ENCODE measurements at regions not wholly inside any gene's neighbourhood (a gene's known extent, or its start where the extent isn't known, plus 50 kb on each side); places are given as distances from the start of the nearest gene placed in this dataset.

DNA sequence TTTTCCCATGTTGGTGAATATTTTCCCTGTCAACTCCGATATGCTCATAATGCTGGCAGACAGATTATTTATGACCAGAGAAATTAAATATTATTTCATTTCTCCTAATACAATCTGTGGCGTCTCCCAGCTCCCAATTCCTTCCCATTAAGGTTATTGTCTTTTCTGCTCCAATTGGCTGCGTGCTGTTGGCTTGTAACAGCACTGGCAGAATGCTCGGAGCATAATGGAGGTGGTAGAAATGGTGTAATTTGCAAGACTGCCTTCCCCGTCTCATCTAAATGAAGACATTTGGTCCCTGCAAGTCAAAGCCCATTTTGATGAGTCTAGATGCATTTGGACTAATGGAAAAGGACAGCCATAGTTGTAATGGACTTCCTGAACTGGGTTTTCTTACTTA is 601.7 kb downstream of the BRINP1 start:
- H3K9me3 Mint-ChIP-seq = peaks cover 0 to 16% (median 2%) of the 10 kb centered on the region in 8 donors
- H3K4me1 Mint-ChIP-seq = no peaks in the 10 kb centered on the region
- ChIA-PET POLR2A (ENCODE audit: partially characterized antibody) (no interaction called here), CTCF (ENCODE audit: partially characterized antibody) (no interaction called here)
- no peak overlapping the region for H3K27ac Mint-ChIP-seq
- Histone ChIP-seq H3K4me3 (ENCODE audit: low read length in 2 of 2) (no peak overlapping the region), H3K9me3 (ENCODE audit: control insufficient read depth in 1 of 2, low read length in 2 of 2) (no peaks in the 10 kb centered on the region), H3K36me3 (ENCODE audit: insufficient read depth, low read length) (no peaks in the 10 kb centered on the region), H3K27ac (ENCODE audit: low read depth, low read length) (no peak overlapping the region), H3K27me3 (ENCODE audit: insufficient read depth, low read length) (no peaks in the 10 kb centered on the region), H3K4me1 (ENCODE audit: insufficient read depth, low read length) (no peaks in the 10 kb centered on the region)
- DNase-seq = no peak
- H3K36me3 Mint-ChIP-seq = no peaks in the 10 kb centered on the region
- intact Hi-C loops (cut with micrococcal nuclease) = no loop called here
- H3K27me3 Mint-ChIP-seq = no peaks in the 10 kb centered on the region
- no peak overlapping the region for H3K4me3 Mint-ChIP-seq

DNA sequence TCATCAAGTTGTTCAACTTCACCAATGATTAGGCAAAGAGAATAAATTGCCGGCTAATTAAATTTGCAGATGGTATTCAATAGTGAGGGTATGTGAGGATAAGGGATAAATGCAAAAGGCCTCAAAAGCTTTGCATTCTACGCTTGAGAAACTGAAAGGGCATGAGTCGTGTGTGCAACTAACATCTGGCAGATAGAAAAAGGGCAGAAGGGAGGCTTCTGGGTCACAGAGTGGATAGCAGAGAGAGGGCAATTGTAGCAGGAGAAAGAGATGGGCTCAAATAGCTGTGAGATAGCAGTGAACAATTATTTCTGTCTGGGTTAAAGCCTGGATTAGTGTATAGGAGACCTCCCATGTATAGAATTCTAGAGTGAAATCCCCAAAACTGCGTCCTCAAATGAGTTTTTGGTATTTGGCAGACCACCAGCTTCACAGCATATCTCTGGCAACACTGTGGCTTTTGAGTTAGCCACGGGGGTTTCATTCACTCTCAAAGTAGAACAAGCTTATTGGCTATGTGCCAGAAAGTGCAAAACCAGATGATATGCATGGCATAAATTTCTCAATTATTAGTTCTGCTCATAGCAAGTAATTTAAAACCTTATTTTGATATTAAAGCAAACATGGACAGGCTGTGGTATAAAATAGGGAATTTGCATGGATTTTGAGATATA is 586.3 kb downstream of the BRINP1 start:
- Mint-ChIP-seq H3K27me3 (no peaks in the 10 kb centered on the region), H3K4me1 (no peaks in the 10 kb centered on the region), H3K27ac (no peak overlapping the region), H3K4me3 (no peak overlapping the region), H3K36me3 (no peaks in the 10 kb centered on the region), H3K9me3 (peaks cover 0 to 9% (median 5%) of the 10 kb centered on the region in 8 donors)
- Histone ChIP-seq H3K9me3 (ENCODE audit: control insufficient read depth in 1 of 2, low read length in 2 of 2) (no peaks in the 10 kb centered on the region), H3K36me3 (ENCODE audit: insufficient read depth, low read length) (no peaks in the 10 kb centered on the region), H3K4me1 (ENCODE audit: insufficient read depth, low read length) (no peaks in the 10 kb centered on the region), H3K4me3 (ENCODE audit: low read length in 2 of 2) (no peak overlapping the region), H3K27ac (ENCODE audit: low read depth, low read length) (no peak overlapping the region), H3K27me3 (ENCODE audit: insufficient read depth, low read length) (no peaks in the 10 kb centered on the region)
- intact Hi-C loops (cut with micrococcal nuclease) = no loop called here
- ChIA-PET POLR2A (ENCODE audit: partially characterized antibody) (no interaction called here), CTCF (ENCODE audit: partially characterized antibody) (no interaction called here)
- DNase-seq = no peak

DNA sequence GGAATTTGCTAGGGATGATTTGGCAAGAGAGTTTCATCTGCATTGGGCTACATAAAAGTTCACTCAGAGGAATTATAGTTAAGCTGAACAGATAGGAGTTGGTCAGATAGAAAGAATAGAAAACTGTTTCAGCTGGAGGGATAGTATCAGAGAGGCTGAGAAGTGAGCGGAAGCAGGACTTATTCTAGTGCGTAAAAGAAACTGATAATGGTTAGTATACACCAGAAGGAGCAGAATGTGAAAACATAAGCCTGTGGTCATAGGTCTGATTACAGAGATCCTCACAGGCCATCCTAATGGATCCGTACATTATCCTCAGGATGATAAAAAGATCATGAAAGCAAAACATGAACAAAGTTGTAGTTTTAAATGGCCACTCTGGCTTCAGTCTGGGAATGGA is 585.2 kb downstream of the BRINP1 start:
- intact Hi-C loops (cut with micrococcal nuclease) = no loop called here
- peak overlapping the region in 1 of 8 donors; percentile 11 for H3K4me3 Mint-ChIP-seq
- no peaks in the 10 kb centered on the region for H3K27me3 Mint-ChIP-seq
- ChIA-PET POLR2A (ENCODE audit: partially characterized antibody) (no interaction called here), CTCF (ENCODE audit: partially characterized antibody) (no interaction called here)
- no peaks in the 10 kb centered on the region for H3K4me1 Mint-ChIP-seq
- peaks cover 0 to 9% (median 5%) of the 10 kb centered on the region in 8 donors for H3K9me3 Mint-ChIP-seq
- no peak overlapping the region for H3K27ac ChIP-seq (ENCODE audit: low read depth, low read length)
- H3K9me3 ChIP-seq (ENCODE audit: control insufficient read depth in 1 of 2, low read length in 2 of 2) = no peaks in the 10 kb centered on the region
- H3K36me3 Mint-ChIP-seq = no peaks in the 10 kb centered on the region
- H3K36me3 ChIP-seq (ENCODE audit: insufficient read depth, low read length) = no peaks in the 10 kb centered on the region
- H3K27me3 ChIP-seq (ENCODE audit: insufficient read depth, low read length) = no peaks in the 10 kb centered on the region
- no peaks in the 10 kb centered on the region for H3K4me1 ChIP-seq (ENCODE audit: insufficient read depth, low read length)
- DNase-seq = no peak
- H3K4me3 ChIP-seq (ENCODE audit: low read length in 2 of 2) = no peak overlapping the region
- H3K27ac Mint-ChIP-seq = no peak overlapping the region

DNA sequence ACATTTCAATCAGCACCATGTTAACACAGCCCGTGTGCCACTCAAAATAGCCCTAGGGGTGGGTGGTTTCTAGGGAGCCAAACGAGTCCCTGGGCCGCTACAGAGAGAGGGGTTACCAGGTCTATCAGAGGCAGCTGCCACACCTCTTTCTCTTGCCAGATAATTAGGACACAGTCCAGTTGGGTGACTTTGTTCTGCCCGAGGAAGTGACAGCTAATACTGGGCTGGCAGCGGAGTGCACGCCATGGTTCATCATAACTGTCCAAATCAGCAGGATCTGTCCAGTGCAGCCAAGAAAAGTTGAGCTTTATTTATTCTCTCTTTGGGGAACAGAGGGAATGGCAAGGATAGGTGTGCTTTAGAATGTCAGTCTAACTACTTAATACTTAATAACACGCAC is 583.8 kb downstream of the BRINP1 start:
- Histone ChIP-seq H3K4me3 (ENCODE audit: low read length in 2 of 2) (no peak overlapping the region), H3K27me3 (ENCODE audit: insufficient read depth, low read length) (no peaks in the 10 kb centered on the region), H3K4me1 (ENCODE audit: insufficient read depth, low read length) (no peaks in the 10 kb centered on the region), H3K9me3 (ENCODE audit: control insufficient read depth in 1 of 2, low read length in 2 of 2) (no peaks in the 10 kb centered on the region), H3K36me3 (ENCODE audit: insufficient read depth, low read length) (no peaks in the 10 kb centered on the region), H3K27ac (ENCODE audit: low read depth, low read length) (no peak overlapping the region)
- Mint-ChIP-seq H3K36me3 (no peaks in the 10 kb centered on the region), H3K4me1 (no peaks in the 10 kb centered on the region), H3K4me3 (no peak overlapping the region), H3K27me3 (no peaks in the 10 kb centered on the region), H3K27ac (no peak overlapping the region), H3K9me3 (peaks cover 0 to 6% (median 5%) of the 10 kb centered on the region in 8 donors)
- ChIA-PET CTCF (ENCODE audit: partially characterized antibody) (no interaction called here), POLR2A (ENCODE audit: partially characterized antibody) (no interaction called here)
- no peak for DNase-seq
- intact Hi-C loops (cut with micrococcal nuclease) = no loop called here

DNA sequence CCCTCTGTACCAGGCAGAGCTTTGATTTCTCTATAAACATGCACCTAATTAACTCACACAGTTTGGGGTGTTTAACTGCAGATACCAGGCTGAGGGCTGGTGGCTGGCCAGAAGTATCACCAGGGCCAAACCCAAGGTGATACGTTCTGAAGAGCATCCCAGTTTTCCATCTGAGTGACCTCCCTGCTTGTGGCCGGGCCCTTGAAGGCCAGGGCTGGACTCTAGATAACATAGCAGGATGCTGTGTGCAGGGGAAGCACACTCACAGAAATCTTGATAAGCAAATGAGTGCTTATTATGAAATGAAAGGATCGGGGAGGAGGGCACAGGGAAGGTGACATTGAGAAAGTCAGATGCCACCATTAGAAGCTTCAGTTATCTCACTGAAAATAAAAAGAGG is 582.4 kb downstream of the BRINP1 start:
- no peak overlapping the region for H3K27ac ChIP-seq (ENCODE audit: low read depth, low read length)
- Mint-ChIP-seq H3K27ac (no peak overlapping the region), H3K4me3 (no peak overlapping the region), H3K9me3 (peaks cover 0 to 10% (median 5%) of the 10 kb centered on the region in 8 donors), H3K4me1 (no peaks in the 10 kb centered on the region), H3K36me3 (no peaks in the 10 kb centered on the region), H3K27me3 (no peaks in the 10 kb centered on the region)
- H3K4me1 ChIP-seq (ENCODE audit: insufficient read depth, low read length) = no peaks in the 10 kb centered on the region
- H3K27me3 ChIP-seq (ENCODE audit: insufficient read depth, low read length) = no peaks in the 10 kb centered on the region
- H3K9me3 ChIP-seq (ENCODE audit: control insufficient read depth in 1 of 2, low read length in 2 of 2) = no peaks in the 10 kb centered on the region
- POLR2A ChIA-PET (ENCODE audit: partially characterized antibody) = no interaction called here
- DNase-seq = no peak
- intact Hi-C loops (cut with micrococcal nuclease) = no loop called here
- no peak overlapping the region for H3K4me3 ChIP-seq (ENCODE audit: low read length in 2 of 2)
- CTCF ChIA-PET (ENCODE audit: partially characterized antibody) = no interaction called here
- no peaks in the 10 kb centered on the region for H3K36me3 ChIP-seq (ENCODE audit: insufficient read depth, low read length)

DNA sequence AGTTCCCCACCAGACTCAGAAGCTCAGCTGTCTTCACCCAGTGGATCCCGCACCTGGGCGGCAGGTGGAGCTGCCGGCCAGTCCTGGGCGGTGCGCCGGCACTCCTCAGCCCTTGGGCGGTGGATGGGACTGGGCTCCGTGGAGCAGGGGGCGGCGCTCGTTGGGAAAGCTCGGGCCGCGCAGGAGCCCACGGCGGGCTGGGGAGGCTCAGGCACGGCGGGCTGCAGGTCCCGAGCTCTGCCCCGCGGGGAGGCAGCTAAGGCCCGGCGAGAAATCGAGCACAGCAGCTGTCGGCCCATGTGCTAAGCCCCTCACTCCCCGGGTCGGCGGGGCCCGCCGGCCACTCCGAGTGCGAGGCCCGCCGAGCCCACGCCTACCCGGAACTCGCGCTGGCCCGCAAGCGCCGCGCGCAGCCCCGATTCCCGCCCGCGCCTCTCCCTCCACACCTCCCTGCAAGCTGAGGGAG is 560.0 kb downstream of the BRINP1 start:
- ChIA-PET CTCF (ENCODE audit: partially characterized antibody) (no interaction called here), POLR2A (ENCODE audit: partially characterized antibody) (no interaction called here)
- Histone ChIP-seq H3K36me3 (ENCODE audit: insufficient read depth, low read length) (no peaks in the 10 kb centered on the region), H3K9me3 (ENCODE audit: control insufficient read depth in 1 of 2, low read length in 2 of 2) (no peaks in the 10 kb centered on the region), H3K27me3 (ENCODE audit: insufficient read depth, low read length) (no peaks in the 10 kb centered on the region), H3K4me3 (ENCODE audit: low read length in 2 of 2) (no peak overlapping the region), H3K4me1 (ENCODE audit: insufficient read depth, low read length) (no peaks in the 10 kb centered on the region), H3K27ac (ENCODE audit: low read depth, low read length) (no peak overlapping the region)
- no peaks in the 10 kb centered on the region for H3K4me1 Mint-ChIP-seq
- no peaks in the 10 kb centered on the region for H3K36me3 Mint-ChIP-seq
- H3K27me3 Mint-ChIP-seq = no peaks in the 10 kb centered on the region
- H3K9me3 Mint-ChIP-seq = peaks cover 2 to 15% (median 5%) of the 10 kb centered on the region in 8 donors
- H3K4me3 Mint-ChIP-seq = no peak overlapping the region
- H3K27ac Mint-ChIP-seq = no peak overlapping the region
- no peak for DNase-seq
- intact Hi-C loops (cut with micrococcal nuclease) = no loop called here

DNA sequence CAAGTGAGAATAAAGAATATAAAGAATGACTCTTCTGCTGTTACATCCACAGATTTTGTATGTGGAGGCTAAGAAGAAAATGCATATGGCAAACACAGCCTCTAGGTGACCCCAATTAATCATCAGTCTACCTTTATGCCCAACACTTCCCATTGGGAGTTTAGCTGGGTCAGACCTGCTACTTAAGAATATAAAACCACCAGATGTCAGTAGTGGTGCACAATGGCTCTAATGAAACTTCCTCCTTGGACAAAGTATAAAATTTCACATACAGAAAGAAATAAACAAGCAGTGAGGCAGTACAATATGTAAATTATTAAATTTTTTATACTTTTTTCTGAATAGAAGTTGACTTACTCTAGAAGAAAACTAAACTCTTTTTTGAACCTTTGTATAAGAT is 539.9 kb downstream of the BRINP1 start:
- Histone ChIP-seq H3K4me1 (ENCODE audit: insufficient read depth, low read length) (no peaks in the 10 kb centered on the region), H3K9me3 (ENCODE audit: control insufficient read depth in 1 of 2, low read length in 2 of 2) (no peaks in the 10 kb centered on the region), H3K4me3 (ENCODE audit: low read length in 2 of 2) (no peak overlapping the region), H3K27me3 (ENCODE audit: insufficient read depth, low read length) (no peaks in the 10 kb centered on the region), H3K27ac (ENCODE audit: low read depth, low read length) (no peak overlapping the region), H3K36me3 (ENCODE audit: insufficient read depth, low read length) (no peaks in the 10 kb centered on the region)
- Mint-ChIP-seq H3K4me1 (no peaks in the 10 kb centered on the region), H3K9me3 (peaks cover 0 to 8% (median 3%) of the 10 kb centered on the region in 8 donors), H3K27ac (no peak overlapping the region), H3K36me3 (no peaks in the 10 kb centered on the region), H3K27me3 (no peaks in the 10 kb centered on the region), H3K4me3 (no peak overlapping the region)
- POLR2A ChIA-PET (ENCODE audit: partially characterized antibody) = no interaction called here
- intact Hi-C loops (cut with micrococcal nuclease) = no loop called here
- CTCF ChIA-PET (ENCODE audit: partially characterized antibody) = no interaction called here
- DNase-seq = no peak

DNA sequence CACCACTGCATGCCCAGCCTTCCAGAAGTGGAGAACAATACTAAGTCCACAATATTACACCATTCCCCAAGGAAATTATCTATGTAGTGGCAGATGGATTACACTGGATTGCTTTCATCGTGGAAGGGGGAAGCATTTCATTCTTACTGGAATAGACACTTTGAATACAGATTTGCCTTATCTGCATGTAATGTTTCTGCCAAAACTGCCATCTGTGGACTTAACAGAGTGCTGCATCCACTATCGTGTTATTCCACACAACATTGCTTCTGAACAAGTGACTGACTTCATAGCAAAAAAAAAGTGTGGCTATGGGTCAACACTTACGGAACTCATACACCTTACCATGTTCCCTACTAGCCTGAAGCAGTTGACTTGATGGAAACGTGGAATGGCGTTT is 536.9 kb downstream of the BRINP1 start:
- intact Hi-C loops (cut with micrococcal nuclease) = no loop called here
- H3K4me3 ChIP-seq (ENCODE audit: low read length in 2 of 2) = no peak overlapping the region
- no peaks in the 10 kb centered on the region for H3K9me3 ChIP-seq (ENCODE audit: control insufficient read depth in 1 of 2, low read length in 2 of 2)
- no peaks in the 10 kb centered on the region for H3K27me3 ChIP-seq (ENCODE audit: insufficient read depth, low read length)
- H3K4me1 ChIP-seq (ENCODE audit: insufficient read depth, low read length) = no peaks in the 10 kb centered on the region
- Mint-ChIP-seq H3K27ac (no peak overlapping the region), H3K36me3 (no peaks in the 10 kb centered on the region), H3K9me3 (peaks cover 0 to 8% (median 5%) of the 10 kb centered on the region in 8 donors), H3K4me1 (no peaks in the 10 kb centered on the region), H3K27me3 (no peaks in the 10 kb centered on the region), H3K4me3 (no peak overlapping the region)
- CTCF ChIA-PET (ENCODE audit: partially characterized antibody) = no interaction called here
- POLR2A ChIA-PET (ENCODE audit: partially characterized antibody) = no interaction called here
- H3K27ac ChIP-seq (ENCODE audit: low read depth, low read length) = no peak overlapping the region
- H3K36me3 ChIP-seq (ENCODE audit: insufficient read depth, low read length) = no peaks in the 10 kb centered on the region
- DNase-seq = no peak

All from CD4-positive, alpha-beta memory T cell (primary cell).